ENCODE measurements at regions not wholly inside any gene's neighbourhood (a gene's known extent, or its start where the extent isn't known, plus 50 kb on each side); places are given as distances from the start of the nearest gene placed in this dataset.

- TF ChIP-seq THRB (CRISPR knock-in tag; conservative IDR thresholded peaks at IDR 0.05) (no peak), ZNF584 (CRISPR knock-in tag; IDR thresholded peaks at IDR 0.05; ENCODE audit: low read depth) (peak; percentile 56; the same call in 1 of the 2 replicates), L3MBTL2 (IDR thresholded peaks at IDR 0.05) (peak; percentile 95), RBM22 (IDR thresholded peaks at IDR 0.05; ENCODE audit: low read depth, low read length, poor library complexity, severe bottlenecking) (no peak), NBN (IDR thresholded peaks at IDR 0.05; ENCODE audit: low read depth) (peak; percentile 64; the same call in 1 of the 2 replicates), E2F8 (IDR thresholded peaks at IDR 0.05; ENCODE audit: low read depth, partially characterized antibody) (no peak), CEBPG (CRISPR knock-in tag; IDR thresholded peaks at IDR 0.05) (peak; percentile 81; the same call in 1 of the 2 replicates), CEBPG (tag; conservative IDR thresholded peaks at IDR 0.05 in 1 of 2, IDR thresholded peaks at IDR 0.05 in 1 of 2) (no peak), CEBPZ (IDR thresholded peaks at IDR 0.05; ENCODE audit: borderline replicate concordance, low read depth, low read length) (no peak), GATAD2B (IDR thresholded peaks at IDR 0.05; ENCODE audit: borderline replicate concordance) (peak; percentile 98), ZNF79 (CRISPR knock-in tag; IDR thresholded peaks at IDR 0.05; ENCODE audit: low read depth) (no peak; the same call in 1 of the 2 replicates), ZNF586 (CRISPR knock-in tag; conservative IDR thresholded peaks at IDR 0.05) (no peak), FOXM1 (IDR thresholded peaks at IDR 0.05; ENCODE audit: low read depth) (peak; percentile 75), FOXM1 (CRISPR knock-in tag; IDR thresholded peaks at IDR 0.05; ENCODE audit: low read depth) (no peak), C11orf30 (IDR thresholded peaks at IDR 0.05; ENCODE audit: low read depth) (peak; percentile 29; the same call in 1 of the 2 replicates), CREB3L1 (IDR thresholded peaks at IDR 0.05; ENCODE audit: borderline replicate concordance, low read depth) (no peak), GTF2F1 (IDR thresholded peaks at IDR 0.05; ENCODE audit: low read depth, low read length) (no peak), ZNF311 (CRISPR knock-in tag; IDR thresholded peaks at IDR 0.05) (no peak; the same call in 1 of the 2 replicates), SNRNP70 (optimal IDR thresholded peaks at IDR 0.05; ENCODE audit: low read depth, low read length) (no peak)
Observed at GRCh38 chr6:139648430-139649000, 274.1 kb upstream of the CITED2 start (continued).

All from K562 (cell line).